ENCODE measurements at regions not wholly inside any gene's neighbourhood (a gene's known extent, or its start where the extent isn't known, plus 50 kb on each side); places are given as distances from the start of the nearest gene placed in this dataset.

DNA sequence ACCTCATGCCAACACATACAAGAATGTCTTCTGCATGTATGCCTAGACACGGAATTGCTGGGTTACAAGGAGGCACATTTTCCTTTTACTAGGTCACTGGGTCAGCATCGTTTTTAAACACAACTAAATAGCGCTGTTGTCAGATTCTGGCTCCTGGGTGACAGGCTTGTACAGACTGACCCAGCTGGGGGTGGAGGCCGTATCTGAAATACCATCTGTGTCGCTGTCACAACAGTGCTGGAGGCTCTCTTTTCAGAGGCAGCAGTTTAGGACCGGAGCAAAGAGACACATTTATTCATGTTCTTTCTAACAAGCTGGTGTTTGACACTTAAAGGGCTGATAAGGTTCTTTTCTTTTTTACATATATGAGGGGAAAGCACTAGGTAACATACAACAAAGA, 403.0 kb upstream of the ASIC2 start:
- no peak for TF ChIP-seq CTCF (IDR thresholded peaks at IDR 0.05)
- no peak for TF ChIP-seq POLR2AphosphoS5 (IDR thresholded peaks at IDR 0.05)
- TF ChIP-seq POLR2A (IDR thresholded peaks at IDR 0.05), result no peak
